Spleen (tissue), 7 donors: ENCODE measurements at regions not wholly inside any gene's neighbourhood (a gene's known extent, or its start where the extent isn't known, plus 50 kb on each side); places are given as distances from the start of the nearest gene placed in this dataset.

Experiments used
- POLR2A ChIP-seq, 3 donors: fragments of 450-650 bp; IDR thresholded peaks; one replicate each; pipeline ENCODE4 v1.5.1; 2017; ENCODE audit warnings: antibody characterized with exemption in 3 of 3, mild to moderate bottlenecking in 1 of 3
- POLR2AphosphoS5 ChIP-seq, 3 donors: sonication (generic); formaldehyde crosslinking; IDR thresholded peaks; one replicate each; pipeline ENCODE4 v1.5.1; 2017; ENCODE audit warnings: antibody characterized with exemption in 3 of 3
- TF ChIP-seq, protein P1 (sequence below), 11 experiments: fragments of 200-600 bp in 7 of 11; fragments of 450-650 bp in 4 of 11; sonication (generic) in 4 of 11; IDR thresholded peaks in 8 of 11; conservative IDR thresholded peaks in 3 of 11; 1 replicate in 7 of 11; 2 replicates in 4 of 11; pipeline versions ENCODE4 v1.4.0 to v1.8.0; 2016 to 2021; ENCODE audit warnings: antibody characterized with exemption in 11 of 11, inconsistent platforms in 4 of 11, mild to moderate bottlenecking in 1 of 11
- donor health status: DM: no; HTN: no; CAD: no; lungs with moderate emphysema.
- donor health status: DM: no; HTN: no; CAD: no.
- donor health status: DM: no; HTN: no; CAD: no.

DNA sequence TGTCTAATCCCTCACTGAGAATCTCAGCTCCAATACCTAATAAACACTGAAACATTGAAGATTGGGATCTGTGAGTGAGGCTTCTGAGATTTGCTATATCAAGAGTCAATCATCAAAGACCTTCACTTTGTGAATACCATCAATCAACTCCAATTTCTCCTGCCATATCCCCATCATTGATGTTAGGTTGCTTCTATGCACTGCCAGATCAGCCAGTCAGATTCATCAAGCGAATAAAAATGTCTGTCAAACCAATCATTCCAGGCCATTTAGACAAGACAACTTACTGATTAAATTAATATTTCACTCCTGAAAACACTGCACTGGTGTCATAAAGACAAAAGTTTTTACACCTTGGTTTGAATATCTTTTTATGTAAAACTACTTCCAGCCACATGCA lies 1295.5 kb upstream of the LRRTM1 start:
- TF ChIP-seq POLR2AphosphoS5 (IDR thresholded peaks at IDR 0.05) (no peak), POLR2A (IDR thresholded peaks at IDR 0.05) (no peak)
- TF ChIP-seq, protein P1, sequence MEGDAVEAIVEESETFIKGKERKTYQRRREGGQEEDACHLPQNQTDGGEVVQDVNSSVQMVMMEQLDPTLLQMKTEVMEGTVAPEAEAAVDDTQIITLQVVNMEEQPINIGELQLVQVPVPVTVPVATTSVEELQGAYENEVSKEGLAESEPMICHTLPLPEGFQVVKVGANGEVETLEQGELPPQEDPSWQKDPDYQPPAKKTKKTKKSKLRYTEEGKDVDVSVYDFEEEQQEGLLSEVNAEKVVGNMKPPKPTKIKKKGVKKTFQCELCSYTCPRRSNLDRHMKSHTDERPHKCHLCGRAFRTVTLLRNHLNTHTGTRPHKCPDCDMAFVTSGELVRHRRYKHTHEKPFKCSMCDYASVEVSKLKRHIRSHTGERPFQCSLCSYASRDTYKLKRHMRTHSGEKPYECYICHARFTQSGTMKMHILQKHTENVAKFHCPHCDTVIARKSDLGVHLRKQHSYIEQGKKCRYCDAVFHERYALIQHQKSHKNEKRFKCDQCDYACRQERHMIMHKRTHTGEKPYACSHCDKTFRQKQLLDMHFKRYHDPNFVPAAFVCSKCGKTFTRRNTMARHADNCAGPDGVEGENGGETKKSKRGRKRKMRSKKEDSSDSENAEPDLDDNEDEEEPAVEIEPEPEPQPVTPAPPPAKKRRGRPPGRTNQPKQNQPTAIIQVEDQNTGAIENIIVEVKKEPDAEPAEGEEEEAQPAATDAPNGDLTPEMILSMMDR (IDR thresholded peaks at IDR 0.05 in 8 of 11, conservative IDR thresholded peaks at IDR 0.05 in 3 of 11): no peak
